ENCODE measurements at regions not wholly inside any gene's neighbourhood (a gene's known extent, or its start where the extent isn't known, plus 50 kb on each side); places are given as distances from the start of the nearest gene placed in this dataset.
"Not testable (repeated sequence)": the region's sequence is repeated elsewhere in the genome, so short reads cannot be mapped to it uniquely, and the experiment has no call there.

- intact Hi-C loops (cut with DNase I) = loop anchor here (10.0 kb wide), 2 partner anchors 172 to 272 kb away; no protein-coding TSS in a partner anchor
- no peaks in the 10 kb centered on the region for H3K9me3 ChIP-seq
These were observed 117.6 kb downstream of the FAM170A start for GRCh38 chr5:119746984-119747383.

GRCh38 chr5:119750887-119751733 lies 121.8 kb downstream of the FAM170A start:
- no peaks in the 10 kb centered on the region for H3K27me3 ChIP-seq
- no peak overlapping the region for H3K27ac ChIP-seq
- DNase-seq = no peak
- H3K4me1 ChIP-seq = no peaks in the 10 kb centered on the region
- no peak for TF ChIP-seq CTCF (IDR thresholded peaks at IDR 0.05)
- intact Hi-C loops (cut with DNase I) = no loop called here
- H3K36me3 ChIP-seq = no peaks in the 10 kb centered on the region
- no peak overlapping the region for H3K4me3 ChIP-seq
- no peak overlapping the region for H3K9ac ChIP-seq (ENCODE audit: low read depth in 2 of 2, low read length in 2 of 2)
- H3K9me3 ChIP-seq = no peaks in the 10 kb centered on the region

More at GRCh38 chr5:119746984-119747383, 117.6 kb downstream of the FAM170A start:
- no peaks in the 10 kb centered on the region for H3K4me1 ChIP-seq
- no peaks in the 10 kb centered on the region for H3K27me3 ChIP-seq
- no peak overlapping the region for H3K9ac ChIP-seq (ENCODE audit: low read depth in 2 of 2, low read length in 2 of 2)
- no peak overlapping the region for H3K4me3 ChIP-seq
- no peaks in the 10 kb centered on the region for H3K36me3 ChIP-seq
- H3K27ac ChIP-seq = no peak overlapping the region
- DNase-seq = no peak
- no peak for TF ChIP-seq CTCF (IDR thresholded peaks at IDR 0.05)

GRCh38 chr5:119751734-119752094 lies 122.4 kb downstream of the FAM170A start:
- H3K4me3 ChIP-seq = no peak overlapping the region
- no peaks in the 10 kb centered on the region for H3K36me3 ChIP-seq
- H3K27me3 ChIP-seq = no peaks in the 10 kb centered on the region
- H3K4me1 ChIP-seq = no peaks in the 10 kb centered on the region
- no peak overlapping the region for H3K27ac ChIP-seq
- intact Hi-C loops (cut with DNase I) = no loop called here
- no peak for TF ChIP-seq CTCF (IDR thresholded peaks at IDR 0.05)
- H3K9me3 ChIP-seq = no peaks in the 10 kb centered on the region
- DNase-seq = no peak
- H3K9ac ChIP-seq (ENCODE audit: low read depth in 2 of 2, low read length in 2 of 2) = no peak overlapping the region

- no peak for TF ChIP-seq CTCF (IDR thresholded peaks at IDR 0.05)
- H3K27me3 ChIP-seq = no peaks in the 10 kb centered on the region
- no peaks in the 10 kb centered on the region for H3K36me3 ChIP-seq
- no peak overlapping the region for H3K9ac ChIP-seq (ENCODE audit: low read depth in 2 of 2, low read length in 2 of 2)
- intact Hi-C loops (cut with DNase I) = no loop called here
- H3K9me3 ChIP-seq = no peaks in the 10 kb centered on the region
- H3K4me3 ChIP-seq = no peak overlapping the region
- no peaks in the 10 kb centered on the region for H3K4me1 ChIP-seq
- H3K27ac ChIP-seq = no peak overlapping the region
- no peak for DNase-seq
These were observed 123.8 kb downstream of the FAM170A start for GRCh38 chr5:119752921-119753886.

GRCh38 chr5:119754825-119755224 lies 125.5 kb downstream of the FAM170A start:
- H3K4me3 ChIP-seq; H3K9ac ChIP-seq (ENCODE audit: low read depth in 2 of 2, low read length in 2 of 2); H3K9me3 ChIP-seq; DNase-seq; H3K27ac ChIP-seq; H3K4me1 ChIP-seq; intact Hi-C loops (cut with DNase I); H3K36me3 ChIP-seq; H3K27me3 ChIP-seq: not testable (repeated sequence)

Measured in colonic mucosa (tissue), 4 donors.